Caco-2 (cell line): ENCODE measurements at regions not wholly inside any gene's neighbourhood (a gene's known extent, or its start where the extent isn't known, plus 50 kb on each side); places are given as distances from the start of the nearest gene placed in this dataset.

Source experiments
- BruUV-seq: library from RNA; stranded (reverse); fragments of 400-500 nt; replicated peaks from 2 replicates; lab custom pipeline; 2021; lab: Mats Ljungman, UMichigan
- CTCF ChIA-PET: fragments of 300-600 bp; sonication (Branson Sonifier 250); formaldehyde crosslinking; loops from one replicate; lab custom pipeline; 2022; ENCODE audit warnings: antibody characterized with exemption; lab: Charles Lee
- POLR2A ChIA-PET: fragments of 300-600 bp; sonication (Branson Sonifier 250); formaldehyde crosslinking; loops from one replicate; lab custom pipeline; 2022; ENCODE audit warnings: antibody characterized with exemption; lab: Charles Lee
- DNase-seq, 2 experiments: peaks; one replicate each; pipeline versions ENCODE4 v3.0.0 to v3.0.0-alpha.2; 2020 to 2022
- H3K27me3 ChIP-seq: replicated peaks from 2 replicates; pipeline ENCODE4 v1.6.0; 2011; ENCODE audit warnings: low read length; ENCODE audit not compliant: control insufficient read depth, insufficient read depth
- H3K36me3 ChIP-seq: 2 replicates; pipeline ENCODE4 v1.5.1; 2011; ENCODE audit warnings: low read length; ENCODE audit not compliant: control insufficient read depth, insufficient read depth
- H3K4me1 ChIP-seq: fragments of 250-450 bp; sonication (Bioruptor Pico); 2 replicates; pipeline ENCODE4 v1.5.1; 2020; ENCODE audit warnings: mild to moderate bottlenecking
- H3K4me3 ChIP-seq: 2 replicates; pipeline ENCODE4 v1.5.1; 2011; ENCODE audit warnings: low read depth, mild to moderate bottlenecking, control low read depth, low read length
- H3K9me3 ChIP-seq: fragments of 250-450 bp; sonication (Bioruptor Pico); 2 replicates; pipeline ENCODE4 v1.5.1; 2020; ENCODE audit warnings: mild to moderate bottlenecking, moderate library complexity
- H3K27ac Mint-ChIP-seq: one replicate; pipeline ENCODE4 v1.8.0; 2022; ENCODE audit warnings: mixed read lengths; ENCODE audit not compliant: unreplicated experiment
- H3K27me3 Mint-ChIP-seq: one replicate; pipeline ENCODE4 v1.8.0; 2022; ENCODE audit warnings: mixed read lengths; ENCODE audit not compliant: insufficient read depth, unreplicated experiment
- H3K36me3 Mint-ChIP-seq: one replicate; pipeline ENCODE4 v1.8.0; 2022; ENCODE audit warnings: mild to moderate bottlenecking, mixed read lengths; ENCODE audit not compliant: insufficient read depth, unreplicated experiment
- H3K4me1 Mint-ChIP-seq: one replicate; pipeline ENCODE4 v1.8.0; 2022; ENCODE audit warnings: low read depth, mixed read lengths; ENCODE audit not compliant: unreplicated experiment
- H3K4me3 Mint-ChIP-seq: one replicate; pipeline ENCODE4 v1.8.0; 2022; ENCODE audit warnings: mild to moderate bottlenecking, moderate library complexity, mixed read lengths; ENCODE audit not compliant: unreplicated experiment
- H3K9me3 Mint-ChIP-seq: one replicate; pipeline ENCODE4 v1.8.0; 2022; ENCODE audit warnings: mixed read lengths; ENCODE audit not compliant: unreplicated experiment
- intact Hi-C: fragments of 100-400 bp; cut with micrococcal nuclease; formaldehyde crosslinking; loops from one replicate; pipeline ENCODE4 v1.10.0; 2022; ENCODE audit not compliant: unreplicated experiment
- TF ChIP-seq, protein P1 (sequence below), 2 experiments: fragments of 200-600 bp in 1 of 2; IDR thresholded peaks; 1 replicate in 1 of 2; 2 replicates in 1 of 2; pipeline versions ENCODE4 v1.5.1 to v1.8.0; 2011 to 2022; ENCODE audit warnings: antibody characterized with exemption in 1 of 2, control low read depth in 1 of 2, inconsistent platforms in 1 of 2, low read depth in 1 of 2, low read length in 1 of 2, mild to moderate bottlenecking in 1 of 2, moderate library complexity in 1 of 2; ENCODE audit not compliant: insufficient read depth in 1 of 2, severe bottlenecking in 1 of 2, unreplicated experiment in 1 of 2

DNA sequence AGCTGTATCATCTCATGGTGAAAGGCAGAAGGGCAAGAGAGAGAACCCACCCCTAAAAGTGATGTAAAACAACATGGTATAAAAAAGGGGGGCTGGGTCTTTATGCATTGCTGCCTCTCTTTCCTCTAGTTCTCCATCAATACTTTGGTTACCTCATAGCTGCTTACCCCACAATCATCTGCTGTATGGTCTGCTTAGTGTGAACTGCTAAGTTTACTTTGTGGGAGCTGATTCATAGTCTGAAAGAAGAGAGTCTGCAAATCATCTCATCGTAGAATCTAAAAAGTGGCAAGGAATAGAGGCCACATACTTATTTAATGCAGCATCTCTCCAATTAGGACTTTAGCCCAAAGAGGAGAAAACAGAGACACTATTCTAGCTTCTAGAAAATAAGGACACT is 546.8 kb downstream of the GBE1 start:
- Histone ChIP-seq H3K4me1 (peaks cover 12% of the 10 kb centered on the region), H3K4me3 (no peak overlapping the region), H3K9me3 (no peaks in the 10 kb centered on the region), H3K36me3 (no peaks in the 10 kb centered on the region), H3K27me3 (no peaks in the 10 kb centered on the region)
- peaks cover 14% of the 10 kb centered on the region for H3K4me1 Mint-ChIP-seq
- intact Hi-C loops, result no loop called here
- no peak for DNase-seq
- no peak overlapping the region for H3K4me3 Mint-ChIP-seq
- H3K9me3 Mint-ChIP-seq, result no peaks in the 10 kb centered on the region
- H3K27ac Mint-ChIP-seq, result no peak overlapping the region
- no peaks in the 10 kb centered on the region for H3K27me3 Mint-ChIP-seq
- ChIA-PET CTCF (no interaction called here), POLR2A (no interaction called here)
- no TSS peak for BruUV-seq
- H3K36me3 Mint-ChIP-seq, result no peaks in the 10 kb centered on the region
- TF ChIP-seq, protein P1, sequence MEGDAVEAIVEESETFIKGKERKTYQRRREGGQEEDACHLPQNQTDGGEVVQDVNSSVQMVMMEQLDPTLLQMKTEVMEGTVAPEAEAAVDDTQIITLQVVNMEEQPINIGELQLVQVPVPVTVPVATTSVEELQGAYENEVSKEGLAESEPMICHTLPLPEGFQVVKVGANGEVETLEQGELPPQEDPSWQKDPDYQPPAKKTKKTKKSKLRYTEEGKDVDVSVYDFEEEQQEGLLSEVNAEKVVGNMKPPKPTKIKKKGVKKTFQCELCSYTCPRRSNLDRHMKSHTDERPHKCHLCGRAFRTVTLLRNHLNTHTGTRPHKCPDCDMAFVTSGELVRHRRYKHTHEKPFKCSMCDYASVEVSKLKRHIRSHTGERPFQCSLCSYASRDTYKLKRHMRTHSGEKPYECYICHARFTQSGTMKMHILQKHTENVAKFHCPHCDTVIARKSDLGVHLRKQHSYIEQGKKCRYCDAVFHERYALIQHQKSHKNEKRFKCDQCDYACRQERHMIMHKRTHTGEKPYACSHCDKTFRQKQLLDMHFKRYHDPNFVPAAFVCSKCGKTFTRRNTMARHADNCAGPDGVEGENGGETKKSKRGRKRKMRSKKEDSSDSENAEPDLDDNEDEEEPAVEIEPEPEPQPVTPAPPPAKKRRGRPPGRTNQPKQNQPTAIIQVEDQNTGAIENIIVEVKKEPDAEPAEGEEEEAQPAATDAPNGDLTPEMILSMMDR (IDR thresholded peaks at IDR 0.05; ENCODE audit: insufficient read depth in 1 of 2, low read depth in 1 of 2, low read length in 1 of 2, severe bottlenecking in 1 of 2, unreplicated experiment in 1 of 2), result no peak

DNA sequence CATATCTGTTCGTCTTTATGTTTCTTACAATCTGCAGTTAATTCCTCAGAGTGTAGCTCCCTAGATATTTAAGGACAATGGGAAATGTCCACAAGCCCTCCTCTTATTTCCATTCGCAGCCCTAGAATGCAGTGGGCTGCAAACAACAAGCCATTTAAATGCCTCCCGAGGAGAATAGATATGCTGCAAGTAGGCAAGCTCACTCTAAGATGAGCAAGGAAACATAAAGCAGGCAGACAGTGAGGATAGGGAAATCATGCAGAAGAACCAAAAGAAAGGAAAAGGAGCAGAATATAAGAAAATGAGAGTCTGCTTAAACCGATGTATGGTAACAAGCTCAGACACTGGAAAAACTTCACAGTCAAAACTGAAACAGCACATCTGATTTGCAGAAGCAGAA is 561.9 kb downstream of the GBE1 start:
- Mint-ChIP-seq H3K27me3 (no peaks in the 10 kb centered on the region), H3K36me3 (no peaks in the 10 kb centered on the region), H3K4me3 (no peak overlapping the region), H3K4me1 (no peaks in the 10 kb centered on the region), H3K9me3 (no peaks in the 10 kb centered on the region), H3K27ac (no peak overlapping the region)
- intact Hi-C loops, result no loop called here
- no peaks in the 10 kb centered on the region for H3K4me1 ChIP-seq
- BruUV-seq, result no TSS peak
- H3K27me3 ChIP-seq, result no peaks in the 10 kb centered on the region
- H3K36me3 ChIP-seq, result no peaks in the 10 kb centered on the region
- H3K4me3 ChIP-seq, result no peak overlapping the region
- ChIA-PET CTCF (no interaction called here), POLR2A (no interaction called here)
- no peaks in the 10 kb centered on the region for H3K9me3 ChIP-seq
- TF ChIP-seq, protein P1 (IDR thresholded peaks at IDR 0.05; ENCODE audit: insufficient read depth in 1 of 2, low read depth in 1 of 2, low read length in 1 of 2, severe bottlenecking in 1 of 2, unreplicated experiment in 1 of 2), result no peak
- no peak for DNase-seq

DNA sequence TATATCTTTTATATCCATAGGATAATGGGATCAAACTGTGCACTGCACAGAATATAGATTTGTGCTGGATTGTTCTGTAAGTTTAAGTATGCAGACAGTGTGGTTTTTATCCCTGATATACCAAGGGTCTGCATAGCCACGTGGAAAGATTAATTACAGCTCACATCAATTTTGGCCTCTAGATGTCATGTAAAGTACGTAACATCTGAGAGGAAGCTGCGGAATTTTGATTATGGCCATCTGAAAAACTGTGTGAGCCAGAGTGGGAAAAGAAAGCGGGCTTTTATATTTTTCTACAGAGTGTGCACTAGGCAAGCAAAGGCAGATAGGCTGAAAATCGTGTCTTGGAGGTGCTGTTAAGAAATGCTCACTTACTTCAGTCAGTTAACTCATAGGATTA is 562.7 kb downstream of the GBE1 start:
- H3K27me3 Mint-ChIP-seq, result no peaks in the 10 kb centered on the region

More for the DNA sequence above, 562.7 kb downstream of the GBE1 start:
- BruUV-seq, result no TSS peak
- CTCF ChIA-PET, result interaction anchor here (1.3 kb wide), 1 partner anchor 193 kb away, joined by 3 read pairs; no protein-coding TSS in a partner anchor
- H3K36me3 ChIP-seq, result no peaks in the 10 kb centered on the region
- Mint-ChIP-seq H3K4me3 (no peak overlapping the region), H3K4me1 (no peaks in the 10 kb centered on the region), H3K9me3 (no peaks in the 10 kb centered on the region), H3K36me3 (no peaks in the 10 kb centered on the region), H3K27ac (no peak overlapping the region)
- H3K4me3 ChIP-seq, result no peak overlapping the region
- H3K9me3 ChIP-seq, result no peaks in the 10 kb centered on the region
- no peak for DNase-seq
- TF ChIP-seq, protein P1 (IDR thresholded peaks at IDR 0.05; ENCODE audit: insufficient read depth in 1 of 2, low read depth in 1 of 2, low read length in 1 of 2, severe bottlenecking in 1 of 2, unreplicated experiment in 1 of 2), result no peak
- H3K4me1 ChIP-seq, result no peaks in the 10 kb centered on the region
- no peaks in the 10 kb centered on the region for H3K27me3 ChIP-seq
- intact Hi-C loops, result no loop called here
- POLR2A ChIA-PET, result no interaction called here
